H1 (cell line): ENCODE measurements at regions not wholly inside any gene's neighbourhood (a gene's known extent, or its start where the extent isn't known, plus 50 kb on each side); places are given as distances from the start of the nearest gene placed in this dataset.

Experiments used
- CTCF ChIA-PET: fragments of 300-600 bp; sonication (Branson Sonifier 250); formaldehyde crosslinking; loops from one replicate; lab custom pipeline; 2021; ENCODE audit not compliant: partially characterized antibody; lab: Charles Lee
- POLR2A ChIA-PET: fragments of 300-600 bp; sonication (Branson Sonifier 250); formaldehyde crosslinking; loops from one replicate; lab custom pipeline; 2021; ENCODE audit warnings: inconsistent platforms; ENCODE audit not compliant: partially characterized antibody; lab: Charles Lee
- DNase-seq, 2 experiments: peaks; one replicate each; pipeline versions ENCODE4 v3.0.0 to v3.0.0-alpha.2; 2010 to 2022; ENCODE audit warnings: low spot score in 2 of 2, low read depth in 1 of 2, mixed read lengths in 1 of 2
- FAIRE-seq: peaks from 2 replicates; lab custom pipeline; 2011; peaks lifted over from hg19 to GRCh38; lab: Jason Lieb, UNC
- H2AFZ ChIP-seq: 2 replicates; pipeline ENCODE4 v1.8.1; 2012; ENCODE audit warnings: low read length, inconsistent platforms
- H2AK5ac ChIP-seq: 2 replicates; pipeline ENCODE4 v1.6.1; 2013; ENCODE audit warnings: low read depth, low read length
- H2BK120ac ChIP-seq: replicated peaks from 2 replicates; pipeline ENCODE3; 2013; ENCODE audit warnings: low read depth, low read length, inconsistent platforms
- H2BK12ac ChIP-seq: 2 replicates; pipeline ENCODE4 v1.6.1; 2013; ENCODE audit warnings: low read depth, low read length
- H2BK15ac ChIP-seq: 2 replicates; pipeline ENCODE4 v1.6.1; 2013; ENCODE audit warnings: low read length
- H2BK20ac ChIP-seq: 2 replicates; pipeline ENCODE4 v1.6.1; 2013; ENCODE audit warnings: low read length
- H2BK5ac ChIP-seq: 2 replicates; pipeline ENCODE4 v1.6.1; 2013; ENCODE audit warnings: low read depth, low read length
- H3K14ac ChIP-seq: 2 replicates; pipeline ENCODE4 v1.6.1; 2013; ENCODE audit warnings: inconsistent platforms; ENCODE audit not compliant: insufficient read length
- H3K18ac ChIP-seq: 2 replicates; pipeline ENCODE4 v1.6.1; 2013; ENCODE audit warnings: low read length; ENCODE audit errors: extremely low read depth
- H3K23ac ChIP-seq: 2 replicates; pipeline ENCODE4 v1.6.1; 2013; ENCODE audit warnings: inconsistent platforms; ENCODE audit not compliant: insufficient read length
- H3K23me2 ChIP-seq: 2 replicates; pipeline ENCODE4 v1.6.1; 2013; ENCODE audit warnings: low read depth, low read length
- H3K27ac ChIP-seq: 2 replicates; pipeline ENCODE4 v1.6.1; 2011; ENCODE audit warnings: low read depth, low read length, inconsistent platforms
- H3K27me3 ChIP-seq, 4 experiments: replicated peaks in 1 of 4; 1 replicate in 1 of 4; 2 replicates in 3 of 4; pipeline versions ENCODE4 v1.6.1 to v1.8.1; 2011 to 2013; ENCODE audit warnings: low read length in 3 of 4, mild to moderate bottlenecking in 3 of 4, inconsistent platforms in 2 of 4, mixed read lengths in 2 of 4, moderate library complexity in 1 of 4; ENCODE audit not compliant: control insufficient read depth in 3 of 4, insufficient read depth in 3 of 4; ENCODE audit errors: extremely low read depth in 1 of 4
- H3K36me3 ChIP-seq, 4 experiments: 2 replicates each; pipeline versions ENCODE4 v1.6.1 to v1.8.1; 2011 to 2013; ENCODE audit warnings: mild to moderate bottlenecking in 4 of 4, low read length in 3 of 4, moderate library complexity in 2 of 4, control low read depth in 1 of 4, inconsistent platforms in 1 of 4; ENCODE audit not compliant: insufficient read depth in 4 of 4, control insufficient read depth in 2 of 4
- H3K4ac ChIP-seq: replicated peaks from 2 replicates; pipeline ENCODE3; 2013; ENCODE audit warnings: low read length, low read depth, mixed read lengths, inconsistent platforms; ENCODE audit not compliant: insufficient read length
- H3K4me1 ChIP-seq, 4 experiments: replicated peaks in 1 of 4; 1 replicate in 1 of 4; 2 replicates in 3 of 4; pipeline versions ENCODE4 v1.6.1 to v1.8.1; 2011 to 2013; ENCODE audit warnings: low read length in 3 of 4, inconsistent platforms in 2 of 4, mixed read lengths in 1 of 4; ENCODE audit not compliant: insufficient read depth in 4 of 4, control insufficient read depth in 3 of 4
- H3K4me2 ChIP-seq, 2 experiments: 2 replicates each; pipeline versions ENCODE4 v1.6.1 to v1.8.1; 2011 to 2013; ENCODE audit warnings: low read depth in 2 of 2, low read length in 2 of 2, control low read depth in 1 of 2, inconsistent platforms in 1 of 2, mild to moderate bottlenecking in 1 of 2; ENCODE audit not compliant: insufficient read depth in 1 of 2
- H3K4me3 ChIP-seq, 4 experiments: fragments of 200-600, 300-600 bp in 1 of 4; sonication (generic), shearing (Covaris generic), sonication (Bioruptor Twin) in 1 of 4; 2 replicates each; pipeline versions ENCODE4 v1.5.1 to v1.8.1; 2011 to 2016; ENCODE audit warnings: low read length in 4 of 4, low read depth in 3 of 4, control low read depth in 2 of 4, inconsistent platforms in 2 of 4, mild to moderate bottlenecking in 2 of 4, mixed read lengths in 1 of 4, moderate library complexity in 1 of 4; ENCODE audit not compliant: insufficient read depth in 2 of 4; ENCODE audit errors: extremely low read depth in 1 of 4
- H3K56ac ChIP-seq: replicated peaks from 2 replicates; pipeline ENCODE3; 2013; ENCODE audit warnings: low read depth, mild to moderate bottlenecking, mixed read lengths, low read length, inconsistent platforms; ENCODE audit not compliant: insufficient read length
- H3K79me1 ChIP-seq: 2 replicates; pipeline ENCODE4 v1.6.1; 2013; ENCODE audit warnings: low read depth, low read length, control low read depth
- H3K79me2 ChIP-seq, 2 experiments: 2 replicates each; pipeline versions ENCODE4 v1.6.1 to v1.8.1; 2012 to 2013; ENCODE audit warnings: low read length in 2 of 2, mild to moderate bottlenecking in 2 of 2, inconsistent platforms in 1 of 2; ENCODE audit not compliant: insufficient read depth in 2 of 2, control insufficient read depth in 1 of 2
- H3K9ac ChIP-seq, 4 experiments: replicated peaks in 1 of 4; 1 replicate in 1 of 4; 2 replicates in 3 of 4; pipeline versions ENCODE4 v1.6.1 to v1.8.1; 2011 to 2013; ENCODE audit warnings: low read depth in 3 of 4, low read length in 3 of 4, control low read depth in 2 of 4, mild to moderate bottlenecking in 2 of 4, moderate library complexity in 2 of 4, inconsistent platforms in 1 of 4; ENCODE audit errors: extremely low read depth in 1 of 4
- H3K9me3 ChIP-seq, 2 experiments: 2 replicates each; pipeline versions ENCODE4 v1.6.1 to v1.8.1; 2012 to 2013; ENCODE audit warnings: mild to moderate bottlenecking in 2 of 2, moderate library complexity in 2 of 2, control low read depth in 1 of 2, inconsistent platforms in 1 of 2, low read depth in 1 of 2, low read length in 1 of 2, mixed read lengths in 1 of 2; ENCODE audit not compliant: insufficient read depth in 2 of 2
- H4K20me1 ChIP-seq, 2 experiments: replicated peaks in 1 of 2; 2 replicates each; pipeline versions ENCODE3 to v1.8.1; 2011 to 2013; ENCODE audit warnings: inconsistent platforms in 2 of 2, low read length in 2 of 2, mild to moderate bottlenecking in 1 of 2; ENCODE audit not compliant: insufficient read depth in 2 of 2, control insufficient read depth in 1 of 2
- H4K5ac ChIP-seq: 2 replicates; pipeline ENCODE4 v1.6.1; 2013; ENCODE audit warnings: low read length, low read depth, mixed read lengths, inconsistent platforms; ENCODE audit not compliant: insufficient read length
- H4K8ac ChIP-seq: 2 replicates; pipeline ENCODE4 v1.8.0; 2013; ENCODE audit warnings: mild to moderate bottlenecking, moderate library complexity, low read length, inconsistent platforms; ENCODE audit not compliant: insufficient read depth; ENCODE audit errors: extremely low read depth
- H4K91ac ChIP-seq: replicated peaks from 2 replicates; pipeline ENCODE3; 2013; ENCODE audit warnings: low read length, mixed read lengths, inconsistent platforms; ENCODE audit not compliant: insufficient read length
- ASH2L ChIP-seq: fragments of 200-600, 300-600 bp; sonication (generic); IDR thresholded peaks from one replicate; pipeline ENCODE4 v1.7.1; 2017; ENCODE audit warnings: low read length
- BACH1 ChIP-seq: IDR thresholded peaks from 2 replicates; pipeline ENCODE4 v1.6.1; 2012; ENCODE audit warnings: low read length, improper control_type of control experiment
- BRCA1 ChIP-seq: IDR thresholded peaks from 2 replicates; pipeline ENCODE4 v1.6.1; 2012; ENCODE audit warnings: low read depth, low read length, improper control_type of control experiment
- CHD2 ChIP-seq: IDR thresholded peaks from 2 replicates; pipeline ENCODE4 v1.6.1; 2012; ENCODE audit warnings: low read length, improper control_type of control experiment
- PHF8 ChIP-seq: fragments of 200-600 bp; sonication (generic); conservative IDR thresholded peaks from 2 replicates; pipeline ENCODE4 v1.7.1; 2012; ENCODE audit warnings: low read depth, mild to moderate bottlenecking, inconsistent platforms, low read length, moderate library complexity
- POLR2AphosphoS5 ChIP-seq: IDR thresholded peaks from 2 replicates; pipeline ENCODE4 v1.6.1; 2011; ENCODE audit warnings: low read depth, low read length
- RAD21 ChIP-seq, 2 experiments: IDR thresholded peaks in 1 of 2; conservative IDR thresholded peaks in 1 of 2; 2 replicates each; pipeline ENCODE4 v1.6.1; 2011; ENCODE audit warnings: low read depth in 2 of 2, low read length in 2 of 2, improper control_type of control experiment in 1 of 2, inconsistent platforms in 1 of 2, mild to moderate bottlenecking in 1 of 2, moderate library complexity in 1 of 2
- RBBP5 ChIP-seq: IDR thresholded peaks from 2 replicates; pipeline ENCODE4 v1.7.1; 2012; ENCODE audit warnings: low read depth, mild to moderate bottlenecking, inconsistent platforms, low read length, moderate library complexity, borderline replicate concordance
- SIRT6 ChIP-seq: IDR thresholded peaks from one replicate; pipeline ENCODE4 v1.7.1; 2012; ENCODE audit warnings: low read length, inconsistent platforms
- SP2 ChIP-seq: IDR thresholded peaks from 2 replicates; pipeline ENCODE4 v1.6.1; 2012; ENCODE audit warnings: mild to moderate bottlenecking, low read length, inconsistent platforms
- SP4 ChIP-seq: IDR thresholded peaks from 2 replicates; pipeline ENCODE4 v1.6.1; 2012; ENCODE audit warnings: low read length, inconsistent platforms
- TEAD4 ChIP-seq: IDR thresholded peaks from 2 replicates; pipeline ENCODE4 v1.6.1; 2012; ENCODE audit warnings: low read depth, low read length, inconsistent platforms, mixed read lengths
- YY1 ChIP-seq: IDR thresholded peaks from 2 replicates; pipeline ENCODE4 v1.6.1; 2011; ENCODE audit warnings: low read depth, mild to moderate bottlenecking, low read length
- WGBS, 2 experiments: shearing (Covaris generic) in 1 of 2; methylation state at CpG; one replicate each; pipeline versions ENCODE4 v1.1.6 to v1.1.7; 2013 to 2015; ENCODE audit warnings: low lambda C conversion rate in 2 of 2, mixed read lengths in 2 of 2, inconsistent platforms in 1 of 2, low coverage in 1 of 2, missing lambda C conversion rate in 1 of 2; ENCODE audit not compliant: insufficient replicate concordance in 2 of 2, insufficient coverage in 1 of 2, insufficient read length in 1 of 2; ENCODE audit errors: extremely low coverage in 1 of 2, missing lambda C conversion rate in 1 of 2; 5-methylcytosine and 5-hydroxymethylcytosine counted together
- TF ChIP-seq, protein P1 (sequence below), 3 experiments: IDR thresholded peaks; 1 replicate in 2 of 3; 2 replicates in 1 of 3; pipeline versions ENCODE4 v1.5.1 to v1.6.1; 2011; ENCODE audit warnings: low read length in 3 of 3, mild to moderate bottlenecking in 3 of 3, inconsistent platforms in 2 of 3, low read depth in 1 of 3, moderate library complexity in 1 of 3; ENCODE audit not compliant: insufficient read depth in 1 of 3; ENCODE audit errors: control extremely low read depth in 1 of 3

DNA sequence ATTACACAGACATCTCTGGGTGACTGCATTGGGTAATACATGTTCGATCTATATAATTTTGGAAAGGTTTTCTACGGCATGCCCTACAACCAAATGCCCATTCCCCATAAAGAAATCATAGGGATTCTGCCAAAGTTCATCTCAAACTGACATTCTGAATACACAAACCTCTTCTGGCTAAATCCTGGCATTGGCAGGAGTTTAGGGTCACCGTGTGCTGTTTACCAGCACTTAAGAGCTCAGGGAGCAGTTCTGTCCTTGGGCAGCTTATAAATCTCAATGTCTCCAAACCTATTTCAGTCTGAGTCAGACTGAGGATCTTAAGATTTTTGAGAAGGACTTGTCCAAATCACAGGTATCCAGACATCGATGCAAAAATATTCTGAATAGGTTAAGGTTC, 809.6 kb upstream of the LRRN3 start:
- Histone ChIP-seq H2BK20ac (no peak overlapping the region), H3K79me1 (no peaks in the 10 kb centered on the region), H2BK5ac (no peak overlapping the region), H3K4me3 (no peak overlapping the region), H3K23me2 (no peaks in the 10 kb centered on the region), H3K4ac (no peak overlapping the region), H4K8ac (no peak overlapping the region), H3K36me3 (no peaks in the 10 kb centered on the region), H3K27ac (no peak overlapping the region), H3K18ac (no peak overlapping the region), H2AK5ac (no peak overlapping the region), H4K20me1 (no peaks in the 10 kb centered on the region), H3K4me1 (no peaks in the 10 kb centered on the region), H3K9ac (no peak overlapping the region), H3K9me3 (no peaks in the 10 kb centered on the region), H2BK12ac (no peak overlapping the region), H3K14ac (no peak overlapping the region), H4K91ac (no peak overlapping the region), H3K79me2 (no peaks in the 10 kb centered on the region), H3K23ac (no peak overlapping the region), H3K56ac (no peak overlapping the region), H3K4me2 (no peak overlapping the region), H2BK15ac (no peak overlapping the region), H3K27me3 (no peaks in the 10 kb centered on the region), H2BK120ac (no peak overlapping the region), H2AFZ (no peak overlapping the region), H4K5ac (no peak overlapping the region)
- DNase-seq (no peak), FAIRE-seq (no peak)
- CTCF ChIA-PET, result interaction anchor here (0.9 to 1.0 kb wide), 2 partner anchors 78 to 437 kb away, joined by 3 read pairs; no protein-coding TSS in a partner anchor
- 92% methylated on average over 4 of the region's 4 CpGs; no CpG with 5 or more reads in 1 of the 2 experiments for WGBS, 2 experiments
- POLR2A ChIA-PET, result no interaction called here
- TF ChIP-seq SIRT6 (no peak), POLR2AphosphoS5 (no peak), TEAD4 (no peak), BACH1 (no peak), SP2 (no peak), PHF8 (no peak), YY1 (no peak), RBBP5 (no peak), ASH2L (no peak), RAD21 (IDR thresholded peaks at IDR 0.05 in 1 of 2, conservative IDR thresholded peaks at IDR 0.05 in 1 of 2; ENCODE audit: low read depth in 2 of 2, low read length in 2 of 2) (no peak), SP4 (no peak), BRCA1 (no peak), CHD2 (no peak)
- TF ChIP-seq, protein P1, sequence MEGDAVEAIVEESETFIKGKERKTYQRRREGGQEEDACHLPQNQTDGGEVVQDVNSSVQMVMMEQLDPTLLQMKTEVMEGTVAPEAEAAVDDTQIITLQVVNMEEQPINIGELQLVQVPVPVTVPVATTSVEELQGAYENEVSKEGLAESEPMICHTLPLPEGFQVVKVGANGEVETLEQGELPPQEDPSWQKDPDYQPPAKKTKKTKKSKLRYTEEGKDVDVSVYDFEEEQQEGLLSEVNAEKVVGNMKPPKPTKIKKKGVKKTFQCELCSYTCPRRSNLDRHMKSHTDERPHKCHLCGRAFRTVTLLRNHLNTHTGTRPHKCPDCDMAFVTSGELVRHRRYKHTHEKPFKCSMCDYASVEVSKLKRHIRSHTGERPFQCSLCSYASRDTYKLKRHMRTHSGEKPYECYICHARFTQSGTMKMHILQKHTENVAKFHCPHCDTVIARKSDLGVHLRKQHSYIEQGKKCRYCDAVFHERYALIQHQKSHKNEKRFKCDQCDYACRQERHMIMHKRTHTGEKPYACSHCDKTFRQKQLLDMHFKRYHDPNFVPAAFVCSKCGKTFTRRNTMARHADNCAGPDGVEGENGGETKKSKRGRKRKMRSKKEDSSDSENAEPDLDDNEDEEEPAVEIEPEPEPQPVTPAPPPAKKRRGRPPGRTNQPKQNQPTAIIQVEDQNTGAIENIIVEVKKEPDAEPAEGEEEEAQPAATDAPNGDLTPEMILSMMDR (IDR thresholded peaks at IDR 0.05; ENCODE audit: control extremely low read depth in 1 of 3, insufficient read depth in 1 of 3, low read depth in 1 of 3, low read length in 3 of 3), result no peak
